Transverse colon (tissue), 4 donors: ENCODE measurements at regions not wholly inside any gene's neighbourhood (a gene's known extent, or its start where the extent isn't known, plus 50 kb on each side); places are given as distances from the start of the nearest gene placed in this dataset.

Experiments
- DNase-seq: peaks from one replicate; pipeline ENCODE4 v3.0.0-alpha.2; 2019
- H3K27ac ChIP-seq, 4 donors: fragments of 200-600 bp; sonication (generic); 2 replicates each; pipeline ENCODE4 v1.5.1; 2016 to 2018; ENCODE audit warnings: inconsistent platforms in 4 of 4
- H3K27me3 ChIP-seq: fragments of 200-600 bp; sonication (generic); 2 replicates; pipeline ENCODE4 v1.5.1; 2017; ENCODE audit warnings: inconsistent platforms
- H3K36me3 ChIP-seq, 4 donors: fragments of 200-600 bp; sonication (generic); 2 replicates each; pipeline ENCODE4 v1.5.1; 2017 to 2019; ENCODE audit warnings: inconsistent platforms in 4 of 4
- H3K4me1 ChIP-seq, 4 donors: fragments of 200-600 bp; sonication (generic); 2 replicates each; pipeline ENCODE4 v1.5.1; 2017 to 2020; ENCODE audit warnings: inconsistent platforms in 4 of 4
- H3K4me3 ChIP-seq, 4 donors: fragments of 200-600 bp; sonication (generic); 1 replicate in 1 of 4; 2 replicates in 3 of 4; pipeline versions ENCODE4 v1.5.1 to v1.6.1; 2017 to 2019; ENCODE audit warnings: inconsistent platforms in 4 of 4
- H3K9me3 ChIP-seq, 2 donors: fragments of 200-600 bp; sonication (generic); 2 replicates each; pipeline ENCODE4 v1.5.1; 2017 to 2019; ENCODE audit warnings: inconsistent platforms in 2 of 2
- CTCF ChIP-seq, 5 experiments: fragments of 200-600 bp in 3 of 5; fragments of 450-650 bp in 2 of 5; sonication (generic) in 3 of 5; IDR thresholded peaks; 1 replicate in 2 of 5; 2 replicates in 3 of 5; pipeline ENCODE4 v1.5.1; 2016 to 2017; ENCODE audit warnings: antibody characterized with exemption in 5 of 5, inconsistent platforms in 3 of 5, mild to moderate bottlenecking in 2 of 5, moderate library complexity in 1 of 5
- EP300 ChIP-seq: sonication (generic); formaldehyde crosslinking; IDR thresholded peaks from one replicate; pipeline ENCODE4 v1.6.1; 2017; ENCODE audit warnings: antibody characterized with exemption, low read depth
- POLR2A ChIP-seq: fragments of 450-650 bp; IDR thresholded peaks from one replicate; pipeline ENCODE4 v1.6.1; 2016; ENCODE audit warnings: antibody characterized with exemption, mild to moderate bottlenecking, moderate library complexity
- POLR2AphosphoS5 ChIP-seq, 3 donors: sonication (generic); formaldehyde crosslinking; IDR thresholded peaks; one replicate each; pipeline ENCODE4 v1.6.1; 2016; ENCODE audit warnings: antibody characterized with exemption in 3 of 3
- WGBS, 2 donors: methylation state at CpG; one replicate each; pipeline ENCODE4 v1.1.5; 2018; ENCODE audit warnings: low coverage in 1 of 2; 5-methylcytosine and 5-hydroxymethylcytosine counted together
- in situ Hi-C, 4 donors: fragments of 200-750 bp; cut with MboI; loops; one replicate each; pipeline versions ENCODE4 v1.15.0 to v1.15.1; 2017; ENCODE audit warnings: low sequenced_read_pairs in 3 of 4, low pct_ligation_motif_present in 1 of 4, low pct_unique_long_range_greater_than_20kb in 1 of 4
- intact Hi-C: fragments of 100-400 bp; cut with DNase I; formaldehyde crosslinking; loops from one replicate; pipeline ENCODE4 v1.15.1; 2023; ENCODE audit warnings: low total_unique reads

DNA sequence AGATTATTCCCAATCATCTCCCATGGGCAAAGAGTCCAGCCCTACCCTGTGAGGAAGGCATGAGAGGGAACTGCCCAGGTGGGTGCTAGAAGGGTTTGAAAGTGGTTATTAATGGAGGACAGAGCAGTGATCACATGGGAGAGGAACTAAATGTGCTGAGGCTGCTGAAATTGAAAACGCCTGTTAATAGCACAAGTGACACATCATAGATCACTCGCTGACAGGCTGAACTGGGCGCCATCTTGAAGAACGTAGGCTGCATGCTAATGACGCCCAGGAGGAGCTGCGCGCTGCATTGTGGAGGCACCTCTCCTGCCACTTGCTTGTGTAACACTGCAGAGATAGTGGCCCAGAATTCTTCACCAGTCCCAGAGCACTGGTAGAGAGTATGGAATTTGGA, 182.9 kb downstream of the KCNA5 start:
- Histone ChIP-seq H3K27ac (no peak overlapping the region), H3K27me3 (no peaks in the 10 kb centered on the region), H3K4me3 (no peak overlapping the region), H3K36me3 (no peaks in the 10 kb centered on the region), H3K9me3 (no peaks in the 10 kb centered on the region), H3K4me1 (no peaks in the 10 kb centered on the region)
- TF ChIP-seq CTCF (IDR thresholded peaks at IDR 0.05) (no peak), POLR2AphosphoS5 (IDR thresholded peaks at IDR 0.05) (no peak), POLR2A (no peak), EP300 (no peak)
- in situ Hi-C loops (no loop called here), intact Hi-C loops (no loop called here)
- 80 to 96% methylated on average over 2 to 7 of the region's 7 CpGs for WGBS, 2 donors
- no peak for DNase-seq

GRCh38 chr12:5227708-5228373, 184.2 kb downstream of the KCNA5 start:
- in situ Hi-C loops (no loop called here), intact Hi-C loops (no loop called here)
- Histone ChIP-seq H3K9me3 (no peaks in the 10 kb centered on the region), H3K4me1 (no peaks in the 10 kb centered on the region), H3K4me3 (no peak overlapping the region), H3K27me3 (no peaks in the 10 kb centered on the region), H3K36me3 (no peaks in the 10 kb centered on the region), H3K27ac (no peak overlapping the region)
- peak; percentile 9 for DNase-seq
- WGBS, 2 donors: 50 to 70% methylated on average over 1 to 7 of the region's 7 CpGs
- TF ChIP-seq EP300: no peak

- Histone ChIP-seq H3K27me3 (no peaks in the 10 kb centered on the region), H3K9me3 (no peaks in the 10 kb centered on the region), H3K36me3 (no peaks in the 10 kb centered on the region), H3K4me1 (no peaks in the 10 kb centered on the region), H3K27ac (no peak overlapping the region), H3K4me3 (no peak overlapping the region)
- intact Hi-C loops: no loop called here
- no peak for TF ChIP-seq POLR2AphosphoS5 (IDR thresholded peaks at IDR 0.05)
- TF ChIP-seq EP300: no peak
- no peak for TF ChIP-seq POLR2A
- no peak for TF ChIP-seq CTCF (IDR thresholded peaks at IDR 0.05)
- in situ Hi-C loops: no loop called here
- WGBS, 2 donors: 75% methylated on average over 2 of the region's 2 CpGs
- no peak for DNase-seq
Observed at GRCh38 chr12:5230156-5230555, 186.5 kb downstream of the KCNA5 start.

GRCh38 chr12:5230861-5231260, 187.2 kb downstream of the KCNA5 start:
- Histone ChIP-seq H3K9me3 (no peaks in the 10 kb centered on the region), H3K27me3 (no peaks in the 10 kb centered on the region), H3K4me3 (no peak overlapping the region), H3K36me3 (no peaks in the 10 kb centered on the region), H3K4me1 (no peaks in the 10 kb centered on the region), H3K27ac (no peak overlapping the region)
- 95% methylated on average over 3 of the region's 3 CpGs; no CpG with 5 or more reads in 1 of the 2 donors for WGBS, 2 donors
- intact Hi-C loops (no loop called here), in situ Hi-C loops (no loop called here)
- DNase-seq: no peak
- TF ChIP-seq EP300 (no peak), CTCF (IDR thresholded peaks at IDR 0.05) (no peak), POLR2AphosphoS5 (IDR thresholded peaks at IDR 0.05) (no peak), POLR2A (no peak)

GRCh38 chr12:5232291-5232690, 188.6 kb downstream of the KCNA5 start:
- H3K36me3 ChIP-seq: no peaks in the 10 kb centered on the region
- no peak for DNase-seq
- no peaks in the 10 kb centered on the region for H3K27me3 ChIP-seq
- H3K27ac ChIP-seq: no peak overlapping the region
- no peak overlapping the region for H3K4me3 ChIP-seq
- no peaks in the 10 kb centered on the region for H3K4me1 ChIP-seq
- TF ChIP-seq EP300 (no peak), CTCF (IDR thresholded peaks at IDR 0.05) (no peak), POLR2A (no peak), POLR2AphosphoS5 (IDR thresholded peaks at IDR 0.05) (no peak)
- intact Hi-C loops: no loop called here
- WGBS, 2 donors: 40 to 76% methylated on average over 1 to 3 of the region's 3 CpGs
- in situ Hi-C loops: no loop called here
- H3K9me3 ChIP-seq: no peaks in the 10 kb centered on the region
